PC-3 (cell line): ENCODE measurements at regions not wholly inside any gene's neighbourhood (a gene's known extent, or its start where the extent isn't known, plus 50 kb on each side); places are given as distances from the start of the nearest gene placed in this dataset.

ENCODE experiments used
- ATAC-seq: fragments of 200-7000 bp; cut with Tn5 transposase; 2 replicates; pipeline ENCODE4 v1.9.1; 2020; ENCODE audit warnings: mild to moderate bottlenecking, moderate library complexity
- BruUV-seq: library from RNA; stranded (reverse); fragments of 400-500 nt; replicated peaks from 2 replicates; lab custom pipeline; 2021; lab: Mats Ljungman, UMichigan
- CTCF ChIA-PET: fragments of 300-600 bp; sonication (Branson Sonifier 250); formaldehyde crosslinking; loops from one replicate; lab custom pipeline; 2022; ENCODE audit warnings: antibody characterized with exemption; lab: Charles Lee
- POLR2A ChIA-PET: fragments of 300-600 bp; sonication (Branson Sonifier 250); formaldehyde crosslinking; loops from one replicate; lab custom pipeline; 2022; ENCODE audit warnings: antibody characterized with exemption; ENCODE audit not compliant: unreplicated experiment; lab: Charles Lee
- DNase-seq: peaks from one replicate; pipeline ENCODE4 v3.0.0-alpha.2; 2015
- H2AFZ ChIP-seq: fragments of 300-600 bp; sonication (generic); 2 replicates; pipeline ENCODE4 v1.6.0; 2016; ENCODE audit warnings: antibody characterized with exemption, low read length
- H3F3A ChIP-seq: fragments of 300-600 bp; sonication (generic); one replicate; pipeline ENCODE4 v1.6.0; 2017; ENCODE audit warnings: antibody characterized with exemption, low read length, control low read depth, mild to moderate bottlenecking; ENCODE audit not compliant: unreplicated experiment
- H3K27ac ChIP-seq: fragments of 300-600 bp; sonication (generic); 2 replicates; pipeline ENCODE4 v1.5.1; 2016; ENCODE audit warnings: mild to moderate bottlenecking, low read length
- H3K27me3 ChIP-seq: fragments of 300-600 bp; sonication (generic); 2 replicates; pipeline ENCODE4 v1.6.1; 2016; ENCODE audit warnings: low read length, mixed read lengths
- H3K36me3 ChIP-seq: fragments of 300-600 bp; sonication (generic); 2 replicates; pipeline ENCODE4 v1.6.1; 2016; ENCODE audit warnings: low read depth, mixed run types, low read length, mixed read lengths
- H3K4me1 ChIP-seq: fragments of 300-600 bp; sonication (generic); 2 replicates; pipeline ENCODE4 v1.5.1; 2016; ENCODE audit warnings: low read length; ENCODE audit not compliant: insufficient read depth
- H3K4me2 ChIP-seq: fragments of 300-600 bp; sonication (generic); 2 replicates; pipeline ENCODE4 v1.6.0; 2016; ENCODE audit warnings: low read length
- H3K4me3 ChIP-seq: fragments of 300-600 bp; sonication (generic); 2 replicates; pipeline ENCODE4 v1.5.1; 2016; ENCODE audit warnings: mild to moderate bottlenecking, low read length, mixed read lengths
- H3K79me2 ChIP-seq: fragments of 300-600 bp; sonication (generic); 2 replicates; pipeline ENCODE4 v1.6.1; 2017; ENCODE audit warnings: low read length, mixed read lengths
- H3K9ac ChIP-seq: fragments of 300-600 bp; sonication (generic); 2 replicates; pipeline ENCODE4 v1.6.0; 2016; ENCODE audit warnings: mild to moderate bottlenecking, low read length
- H3K9me2 ChIP-seq: fragments of 300-600 bp; sonication (generic); replicated peaks from 2 replicates; pipeline ENCODE4 v1.6.1; 2016; ENCODE audit warnings: mixed run types, low read length, mixed read lengths
- H3K9me3 ChIP-seq: fragments of 300-600 bp; sonication (generic); 2 replicates; pipeline ENCODE4 v1.6.1; 2016; ENCODE audit warnings: low read length, mixed read lengths
- H4K20me1 ChIP-seq: fragments of 300-600 bp; sonication (generic); 2 replicates; pipeline ENCODE4 v1.6.1; 2016; ENCODE audit warnings: low read length, mixed read lengths
- EZH2 ChIP-seq: fragments of 300-600 bp; sonication (generic); IDR thresholded peaks from one replicate; pipeline ENCODE4 v1.6.1; 2017; ENCODE audit warnings: antibody characterized with exemption, mild to moderate bottlenecking, low read length; ENCODE audit not compliant: unreplicated experiment
- EZH2phosphoT487 ChIP-seq: fragments of 300-600 bp; sonication (generic); IDR thresholded peaks from 2 replicates; pipeline ENCODE4 v1.6.1; 2018; ENCODE audit warnings: mild to moderate bottlenecking, antibody characterized with exemption, low read length, borderline replicate concordance
- intact Hi-C: fragments of 100-400 bp; cut with micrococcal nuclease; formaldehyde crosslinking; loops from 2 replicates; pipeline ENCODE4 v1.9.0; 2023
- TF ChIP-seq, protein P1 (sequence below): fragments of 300-600 bp; sonication (generic); conservative IDR thresholded peaks from 2 replicates; pipeline ENCODE4 v1.5.1; 2017; ENCODE audit warnings: antibody characterized with exemption, low read depth, mild to moderate bottlenecking, low read length

DNA sequence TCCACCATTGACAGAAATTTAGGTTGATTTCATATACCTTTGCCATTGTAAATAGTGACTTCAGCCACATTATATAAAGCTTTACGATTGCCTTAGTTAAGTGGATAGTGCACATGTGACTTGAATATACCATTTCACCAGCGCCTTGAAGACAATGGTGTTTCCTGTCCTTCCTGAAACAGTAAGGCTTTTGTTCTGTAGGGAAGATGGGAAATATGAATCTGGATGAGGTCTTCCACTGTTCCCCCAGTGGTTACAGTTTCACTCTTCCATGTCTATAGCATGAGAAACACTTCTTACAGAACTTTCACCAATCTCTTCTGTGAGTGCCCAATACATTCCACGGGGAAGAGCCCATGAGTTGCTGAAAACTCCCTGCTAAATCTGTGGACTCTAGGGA is 240.5 kb downstream of the TRIB2 start:
- no peak overlapping the region for H3K4me3 ChIP-seq
- ChIA-PET CTCF (no interaction called here), POLR2A (no interaction called here)
- H3K27ac ChIP-seq: no peak overlapping the region
- H3F3A ChIP-seq: no peaks in the 10 kb centered on the region
- no peak overlapping the region for H3K9ac ChIP-seq
- intact Hi-C loops: no loop called here
- no peaks in the 10 kb centered on the region for H3K36me3 ChIP-seq
- no peaks in the 10 kb centered on the region for H3K9me3 ChIP-seq
- H4K20me1 ChIP-seq: no peaks in the 10 kb centered on the region
- TF ChIP-seq EZH2phosphoT487: no peak
- no peak for TF ChIP-seq EZH2
- TF ChIP-seq, protein P1, sequence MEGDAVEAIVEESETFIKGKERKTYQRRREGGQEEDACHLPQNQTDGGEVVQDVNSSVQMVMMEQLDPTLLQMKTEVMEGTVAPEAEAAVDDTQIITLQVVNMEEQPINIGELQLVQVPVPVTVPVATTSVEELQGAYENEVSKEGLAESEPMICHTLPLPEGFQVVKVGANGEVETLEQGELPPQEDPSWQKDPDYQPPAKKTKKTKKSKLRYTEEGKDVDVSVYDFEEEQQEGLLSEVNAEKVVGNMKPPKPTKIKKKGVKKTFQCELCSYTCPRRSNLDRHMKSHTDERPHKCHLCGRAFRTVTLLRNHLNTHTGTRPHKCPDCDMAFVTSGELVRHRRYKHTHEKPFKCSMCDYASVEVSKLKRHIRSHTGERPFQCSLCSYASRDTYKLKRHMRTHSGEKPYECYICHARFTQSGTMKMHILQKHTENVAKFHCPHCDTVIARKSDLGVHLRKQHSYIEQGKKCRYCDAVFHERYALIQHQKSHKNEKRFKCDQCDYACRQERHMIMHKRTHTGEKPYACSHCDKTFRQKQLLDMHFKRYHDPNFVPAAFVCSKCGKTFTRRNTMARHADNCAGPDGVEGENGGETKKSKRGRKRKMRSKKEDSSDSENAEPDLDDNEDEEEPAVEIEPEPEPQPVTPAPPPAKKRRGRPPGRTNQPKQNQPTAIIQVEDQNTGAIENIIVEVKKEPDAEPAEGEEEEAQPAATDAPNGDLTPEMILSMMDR: no peak
- BruUV-seq: no TSS peak
- H3K4me1 ChIP-seq: no peaks in the 10 kb centered on the region; the same call in 1 of the 2 replicates
- H3K79me2 ChIP-seq: no peaks in the 10 kb centered on the region
- DNase-seq: no peak
- H3K27me3 ChIP-seq: no peaks in the 10 kb centered on the region
- no peak for ATAC-seq
- H3K9me2 ChIP-seq: no peaks in the 10 kb centered on the region
- H2AFZ ChIP-seq: no peak overlapping the region
- no peak overlapping the region for H3K4me2 ChIP-seq

DNA sequence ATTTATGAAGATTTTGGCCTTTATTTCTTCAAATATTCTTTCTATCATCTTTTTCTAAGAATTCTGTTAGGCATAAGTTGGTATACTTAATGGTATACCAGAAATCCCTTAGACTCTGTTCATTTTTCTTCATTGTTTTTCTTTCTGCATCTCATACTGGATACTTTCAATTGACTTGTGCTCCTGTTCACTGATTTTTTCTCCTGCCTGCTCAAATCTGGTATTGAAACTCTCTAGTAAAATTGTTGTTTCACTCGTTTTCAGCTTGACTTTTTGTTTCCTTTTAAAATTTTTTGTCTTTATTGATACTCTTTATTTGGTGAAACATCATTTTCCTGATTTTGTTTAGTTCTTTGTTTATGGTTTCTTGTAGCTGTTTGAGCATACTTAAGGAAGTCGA is 243.2 kb downstream of the TRIB2 start:
- Histone ChIP-seq H3K9me3 (no peaks in the 10 kb centered on the region), H3K79me2 (no peaks in the 10 kb centered on the region), H3F3A (no peaks in the 10 kb centered on the region), H3K36me3 (no peaks in the 10 kb centered on the region), H3K9ac (no peak overlapping the region), H3K4me1 (no peaks in the 10 kb centered on the region), H3K27ac (no peak overlapping the region), H2AFZ (no peak overlapping the region), H3K9me2 (no peaks in the 10 kb centered on the region), H3K4me2 (no peak overlapping the region), H4K20me1 (no peaks in the 10 kb centered on the region), H3K4me3 (no peak overlapping the region), H3K27me3 (no peaks in the 10 kb centered on the region)
- no peak for DNase-seq
- CTCF ChIA-PET: no interaction called here
- ATAC-seq: no peak
- BruUV-seq: no TSS peak
- intact Hi-C loops: no loop called here
- TF ChIP-seq EZH2 (no peak), EZH2phosphoT487 (no peak)
- TF ChIP-seq, protein P1: no peak
- POLR2A ChIA-PET: no interaction called here

DNA sequence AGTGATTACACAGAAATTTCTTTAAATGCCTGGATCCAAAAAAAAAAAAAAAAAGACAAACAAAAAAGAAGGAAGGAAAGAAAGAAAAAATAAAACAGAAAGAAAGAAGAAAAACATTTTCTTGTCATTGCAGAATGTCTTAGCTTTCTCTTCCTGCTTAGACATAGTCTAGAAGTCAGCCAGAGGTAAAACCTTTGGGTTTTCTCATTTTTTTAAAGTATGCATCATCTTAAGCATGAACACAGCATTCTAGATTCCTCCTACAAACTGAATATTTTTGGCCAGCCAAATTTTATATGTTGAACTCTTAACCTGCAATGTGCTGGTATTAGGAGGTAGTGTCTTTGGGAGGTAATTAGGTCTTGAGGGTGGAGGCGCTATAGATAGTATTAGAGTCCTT is 243.9 kb downstream of the TRIB2 start:
- intact Hi-C loops: no loop called here
- no peaks in the 10 kb centered on the region for H3K36me3 ChIP-seq
- TF ChIP-seq, protein P1: no peak
- no peak for TF ChIP-seq EZH2phosphoT487
- TF ChIP-seq EZH2: no peak
- peaks cover 3% of the 10 kb centered on the region for H3K4me1 ChIP-seq
- H3K9ac ChIP-seq: no peak overlapping the region
- H3K79me2 ChIP-seq: no peaks in the 10 kb centered on the region
- no peaks in the 10 kb centered on the region for H3K9me3 ChIP-seq
- no peak overlapping the region for H3K27ac ChIP-seq
- H4K20me1 ChIP-seq: no peaks in the 10 kb centered on the region
- no peak for DNase-seq
- BruUV-seq: no TSS peak
- no peak for ATAC-seq
- no peak overlapping the region for H3K4me3 ChIP-seq
- ChIA-PET CTCF (no interaction called here), POLR2A (no interaction called here)
- no peaks in the 10 kb centered on the region for H3K27me3 ChIP-seq
- no peaks in the 10 kb centered on the region for H3F3A ChIP-seq
- no peaks in the 10 kb centered on the region for H3K9me2 ChIP-seq
- no peak overlapping the region for H3K4me2 ChIP-seq
- no peak overlapping the region for H2AFZ ChIP-seq
